ENCODE measurements at regions not wholly inside any gene's neighbourhood (a gene's known extent, or its start where the extent isn't known, plus 50 kb on each side); places are given as distances from the start of the nearest gene placed in this dataset.

DNA sequence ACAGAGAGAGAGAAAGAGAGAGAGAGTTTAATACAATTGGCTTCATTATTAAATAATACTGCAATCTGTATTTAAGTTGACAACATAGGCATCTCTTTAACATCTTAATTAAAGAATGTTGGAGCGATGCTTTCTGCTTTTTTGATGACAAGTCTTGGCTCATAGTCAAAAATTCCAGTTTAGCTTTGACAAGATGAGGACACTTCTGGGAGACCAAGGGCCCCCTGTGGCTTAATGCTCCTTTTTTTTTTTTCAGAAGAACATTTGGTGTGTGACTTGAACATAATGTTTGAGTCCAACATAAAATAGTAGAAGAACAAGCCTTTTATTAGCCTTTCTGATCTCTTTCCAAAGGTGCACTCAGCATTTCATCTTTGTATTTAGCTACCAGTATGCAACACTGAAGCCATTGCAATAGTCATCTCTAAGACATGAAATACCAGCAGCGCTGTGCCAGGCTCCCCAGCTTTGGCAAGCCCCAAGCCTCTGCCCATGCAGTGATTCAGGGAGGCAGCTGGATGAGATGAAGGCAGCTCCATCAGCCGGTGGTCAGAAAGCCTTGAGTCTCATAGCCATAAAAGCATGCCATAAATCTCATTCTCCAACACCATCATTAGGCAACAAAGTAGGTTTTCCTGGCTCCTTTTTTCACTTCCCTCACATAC lies 349.4 kb upstream of the SEMA6D start:
- no peak for DNase-seq (ENCODE audit: extremely low read depth in 1 of 11, low read depth in 9 of 11, low spot score in 4 of 11)

DNA sequence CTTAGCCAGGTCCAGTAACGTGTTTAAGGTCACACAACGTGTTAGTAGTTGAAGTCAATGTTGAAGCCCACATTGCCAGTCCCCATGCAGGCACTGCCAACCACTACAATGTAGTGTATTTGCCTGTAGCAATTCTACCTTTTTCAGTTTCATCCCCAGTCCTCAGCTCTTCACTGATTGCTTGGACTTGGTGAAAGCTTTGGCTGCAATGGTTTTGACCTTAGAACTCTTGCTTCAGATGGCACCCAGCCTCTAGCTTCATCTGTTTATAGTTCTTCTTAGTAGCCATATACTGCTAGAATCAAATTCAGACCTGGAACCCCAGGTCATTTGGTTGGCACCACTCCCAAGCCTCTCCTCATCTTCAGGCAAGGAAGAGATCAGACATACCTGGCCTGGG lies 345.4 kb upstream of the SEMA6D start:
- no peak for DNase-seq (ENCODE audit: extremely low read depth in 1 of 11, low read depth in 9 of 11, low spot score in 4 of 11)

DNA sequence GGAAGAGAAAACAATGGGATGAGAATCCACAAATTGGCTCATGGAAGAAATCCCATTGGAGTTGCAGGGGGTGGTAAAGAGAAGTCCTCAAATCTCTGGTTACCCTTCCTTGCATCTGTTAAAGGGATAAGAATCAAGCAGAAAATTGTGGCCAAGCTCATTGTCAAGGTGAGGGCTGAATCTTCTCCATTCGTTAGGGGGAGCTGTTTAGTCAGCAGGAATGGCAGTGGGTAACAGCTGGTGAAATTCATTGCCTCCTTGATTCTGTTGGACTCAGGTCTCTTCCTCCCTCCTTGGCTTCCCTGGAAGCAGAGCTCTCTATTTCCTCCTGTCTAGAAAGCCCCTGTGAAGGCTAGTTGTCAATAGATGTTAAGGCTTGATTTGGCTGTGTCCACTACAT lies 343.1 kb upstream of the SEMA6D start:
- DNase-seq (ENCODE audit: extremely low read depth in 1 of 11, low read depth in 9 of 11, low spot score in 4 of 11) = no peak

DNA sequence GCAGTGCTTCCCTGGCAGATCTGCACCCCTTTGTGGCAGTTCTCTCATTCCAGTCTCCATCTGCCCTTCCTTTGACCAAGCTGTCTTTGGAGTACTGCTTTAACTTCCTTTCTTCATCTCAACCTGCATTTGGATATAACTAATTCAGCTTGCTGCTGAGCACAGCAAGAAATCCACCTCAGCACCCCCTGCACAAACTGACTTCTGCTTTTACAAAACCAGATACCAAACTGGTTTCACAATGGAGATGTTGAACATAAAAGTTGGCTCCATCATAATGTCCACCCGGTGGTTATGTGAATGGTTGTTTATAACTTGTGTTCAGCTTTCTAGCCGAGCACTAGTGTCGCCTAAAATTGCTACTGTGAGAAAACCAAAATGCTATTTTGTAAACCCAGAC lies 341.1 kb upstream of the SEMA6D start:
- DNase-seq (ENCODE audit: extremely low read depth in 1 of 11, low read depth in 9 of 11, low spot score in 4 of 11) = no peak

DNA sequence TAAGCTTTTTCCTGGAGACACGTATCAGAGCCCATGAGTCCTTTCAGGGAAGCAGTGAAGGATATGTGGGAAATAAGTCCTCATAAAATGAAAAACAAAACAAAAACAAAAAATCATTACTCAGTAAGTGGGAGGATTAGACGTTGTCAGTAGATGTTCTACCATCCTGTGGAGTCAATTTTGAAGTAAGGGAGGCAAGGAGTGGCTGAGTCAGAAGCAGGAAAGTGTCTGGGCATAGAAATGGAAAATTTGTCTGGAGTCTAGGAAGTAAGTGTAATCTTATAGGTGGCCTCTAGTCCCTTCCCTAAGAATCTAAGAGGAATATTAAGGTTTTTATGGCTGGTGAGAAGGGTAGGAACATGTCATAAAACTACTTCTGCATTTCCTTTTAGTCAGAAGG lies 339.8 kb upstream of the SEMA6D start:
- no peak for DNase-seq (ENCODE audit: extremely low read depth in 1 of 11, low read depth in 9 of 11, low spot score in 4 of 11)

DNA sequence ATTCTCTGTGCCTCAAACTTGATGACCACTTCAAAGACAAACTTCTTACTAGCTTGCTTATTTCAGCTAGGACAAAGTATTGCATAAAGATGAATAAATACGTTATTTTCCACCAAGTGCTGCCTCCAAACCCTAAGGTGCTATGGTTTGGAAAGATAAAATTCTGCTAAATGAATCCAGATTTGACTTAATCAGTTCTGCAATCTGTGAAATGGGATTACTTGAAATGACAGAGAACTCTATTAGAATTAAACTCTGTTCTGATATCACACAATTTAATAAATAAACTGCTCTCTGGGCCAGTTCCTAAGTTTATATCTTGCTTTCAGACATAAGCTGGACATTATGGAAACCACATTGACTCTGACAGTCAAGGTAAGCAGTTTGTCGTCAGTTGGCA lies 338.8 kb upstream of the SEMA6D start:
- no peak for DNase-seq (ENCODE audit: extremely low read depth in 1 of 11, low read depth in 9 of 11, low spot score in 4 of 11)

DNA sequence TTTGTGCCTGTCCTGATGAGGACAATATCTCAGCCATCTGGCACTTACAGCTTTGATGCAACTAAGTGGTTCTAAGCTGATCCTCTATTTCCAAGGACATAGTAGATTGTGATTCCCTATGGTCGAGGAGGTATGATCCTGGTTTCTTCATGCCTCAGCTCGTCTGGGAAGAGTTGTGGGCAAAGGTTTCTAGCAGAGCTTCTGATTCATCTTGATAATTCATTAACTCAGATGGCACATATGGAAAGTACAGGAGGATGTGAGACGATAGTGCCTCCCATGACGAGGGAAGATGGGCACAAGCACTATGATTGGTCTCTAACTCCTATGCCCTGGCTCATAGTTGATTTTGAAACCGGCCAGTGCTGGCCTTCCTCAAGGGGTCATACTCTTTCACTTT lies 334.2 kb upstream of the SEMA6D start:
- DNase-seq (ENCODE audit: extremely low read depth in 1 of 11, low read depth in 9 of 11, low spot score in 4 of 11) = no peak

DNA sequence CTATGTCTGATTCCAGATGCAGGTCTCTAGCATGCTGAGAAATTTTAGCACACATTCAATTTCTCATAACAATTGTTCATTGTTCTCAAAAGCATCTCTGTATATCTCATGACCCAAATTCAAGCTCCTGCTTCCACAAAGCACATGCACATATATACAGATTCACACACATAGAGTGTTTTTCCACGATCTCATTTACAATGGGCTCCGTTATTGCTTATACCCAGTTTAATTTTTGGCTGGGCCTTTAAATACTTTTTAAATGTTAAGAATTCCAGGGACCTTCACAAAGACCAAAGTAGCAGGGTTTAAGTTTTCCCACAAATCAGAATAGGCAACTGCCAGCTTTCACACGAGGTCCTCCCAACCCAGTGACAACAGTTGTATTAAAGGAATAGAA lies 333.5 kb upstream of the SEMA6D start:
- no peak for DNase-seq (ENCODE audit: extremely low read depth in 1 of 11, low read depth in 9 of 11, low spot score in 4 of 11)

DNA sequence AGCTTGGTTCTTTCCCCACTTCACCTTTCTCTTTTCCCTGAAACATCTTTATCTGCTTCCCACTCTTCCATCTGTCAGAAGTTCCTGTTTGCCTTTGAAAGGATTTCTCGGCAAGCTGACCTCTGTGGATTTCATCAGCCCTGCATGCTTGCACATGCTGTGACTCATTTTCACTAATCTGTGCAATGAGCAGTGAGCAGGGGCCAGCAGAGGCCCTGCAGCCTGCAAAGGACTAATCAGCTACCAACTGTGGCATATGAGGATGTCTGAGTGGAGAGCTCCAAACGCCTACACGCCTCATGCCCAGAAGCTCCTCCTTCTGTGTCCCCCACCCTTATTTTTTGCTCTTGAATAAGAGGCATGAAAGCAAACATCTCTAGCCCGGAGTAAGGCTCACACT lies 333.0 kb upstream of the SEMA6D start:
- no peak for DNase-seq (ENCODE audit: extremely low read depth in 1 of 11, low read depth in 9 of 11, low spot score in 4 of 11)

DNA sequence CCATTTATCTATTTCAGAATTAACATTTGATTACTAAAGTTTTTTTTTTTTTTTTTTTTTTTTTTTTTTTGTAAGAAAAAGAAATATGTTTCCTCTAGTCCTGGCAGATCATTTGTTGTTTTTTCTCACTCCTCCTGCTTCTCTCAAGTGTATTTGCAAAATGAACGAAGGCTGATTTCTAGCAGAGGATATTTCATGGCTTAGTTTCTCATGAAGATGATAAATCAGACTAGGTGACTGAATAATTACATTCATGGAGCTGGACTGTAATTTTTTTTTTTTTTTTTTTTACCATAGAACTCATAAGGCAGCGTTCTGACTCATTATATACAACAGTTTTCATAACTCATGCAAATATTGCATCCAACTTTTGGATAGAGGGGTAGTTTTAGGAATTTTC lies 332.5 kb upstream of the SEMA6D start:
- no peak for DNase-seq (ENCODE audit: extremely low read depth in 1 of 11, low read depth in 9 of 11, low spot score in 4 of 11)

DNA sequence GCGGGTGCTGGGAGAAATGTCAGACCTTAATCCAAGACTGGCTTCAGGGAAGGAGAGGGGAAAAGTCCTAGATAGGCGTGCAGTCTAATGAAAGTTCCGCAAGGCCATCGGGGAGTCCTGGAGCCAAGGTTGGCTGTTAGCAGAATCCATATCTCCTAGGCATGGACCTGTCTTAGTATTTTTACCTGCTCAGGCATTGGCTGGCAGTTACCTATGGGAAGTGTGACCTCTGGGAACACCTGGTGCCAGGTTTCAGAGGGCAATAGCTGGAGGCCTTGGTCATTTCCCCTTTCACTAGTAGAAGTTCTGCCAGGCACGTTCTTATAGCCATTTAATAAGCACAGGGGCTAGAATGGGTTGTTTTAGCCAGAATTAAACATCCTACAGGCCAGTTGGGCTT lies 330.8 kb upstream of the SEMA6D start:
- DNase-seq (ENCODE audit: extremely low read depth in 1 of 11, low read depth in 9 of 11, low spot score in 4 of 11) = no peak

DNA sequence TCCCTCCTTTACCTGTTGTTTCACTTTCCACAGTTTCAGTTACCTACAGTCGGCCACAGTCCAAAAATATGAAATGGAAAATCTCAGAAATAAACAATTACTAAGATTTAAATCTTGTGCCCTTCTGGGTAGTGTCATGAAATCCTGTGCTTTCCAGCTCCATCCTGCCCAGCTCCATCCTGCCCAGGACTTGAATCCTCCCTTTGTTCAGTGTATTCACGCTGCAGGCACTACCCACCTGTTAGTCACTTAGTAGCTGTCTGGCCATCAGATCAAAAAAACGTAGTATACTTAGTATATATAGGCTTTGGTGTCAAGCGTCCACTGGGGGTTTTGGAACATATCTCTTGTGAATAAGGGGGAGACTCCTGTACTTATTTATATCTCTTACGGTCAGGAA lies 329.0 kb upstream of the SEMA6D start:
- DNase-seq (ENCODE audit: extremely low read depth in 1 of 11, low read depth in 9 of 11, low spot score in 4 of 11) = no peak

DNA sequence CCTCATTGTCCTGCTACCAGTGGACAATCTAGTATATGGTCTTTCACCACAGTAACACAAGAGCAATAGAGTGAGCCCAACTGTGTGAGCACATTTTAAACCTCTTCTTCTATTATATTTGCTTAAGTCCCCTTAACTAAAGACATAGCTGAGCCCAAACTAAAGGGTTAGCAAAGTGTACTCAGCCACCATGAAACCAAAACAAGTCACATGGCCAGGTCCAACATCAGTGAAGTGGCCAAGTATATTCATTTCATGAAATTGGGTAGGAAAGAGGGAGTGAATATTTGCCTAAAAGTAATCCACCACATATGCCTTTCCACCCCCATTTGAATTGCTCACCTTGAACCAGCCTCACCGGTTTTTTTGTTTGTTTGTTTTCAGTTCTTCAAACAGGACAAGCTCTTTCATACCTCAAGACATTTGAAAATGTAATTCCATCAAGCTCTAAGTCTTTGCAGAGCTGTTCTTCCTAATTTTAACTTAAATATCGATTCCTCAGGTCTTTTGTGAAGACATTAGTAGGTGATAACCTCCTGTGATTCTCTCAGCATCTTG lies 327.0 kb upstream of the SEMA6D start:
- DNase-seq (ENCODE audit: extremely low read depth in 1 of 11, low read depth in 9 of 11, low spot score in 4 of 11) = no peak

DNA sequence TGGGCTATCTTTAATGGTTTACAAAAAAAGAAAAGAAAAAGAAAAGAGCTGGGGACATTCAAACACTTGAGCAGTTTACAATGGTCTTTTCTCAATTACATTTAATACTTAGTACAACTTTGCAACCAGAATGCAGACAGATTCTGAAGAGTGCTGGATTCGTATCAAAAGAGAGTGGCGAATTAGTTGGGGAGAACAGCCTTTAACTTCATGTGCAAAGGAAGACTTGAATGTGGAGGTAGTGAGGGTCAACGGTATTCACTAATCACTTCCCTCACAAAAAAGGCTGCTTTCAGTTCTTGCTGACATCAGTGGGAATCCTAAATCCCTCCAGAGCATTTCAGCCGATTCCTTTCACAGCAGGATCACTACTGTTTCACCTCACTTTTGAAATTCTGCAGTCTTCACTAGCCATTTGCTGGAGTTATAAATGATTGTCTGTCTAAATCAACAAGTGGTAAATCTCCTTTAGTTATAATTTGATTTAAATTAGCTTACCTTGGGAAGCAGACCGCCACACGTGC lies 323.0 kb upstream of the SEMA6D start:
- no peak for DNase-seq (ENCODE audit: extremely low read depth in 1 of 11, low read depth in 9 of 11, low spot score in 4 of 11)

DNA sequence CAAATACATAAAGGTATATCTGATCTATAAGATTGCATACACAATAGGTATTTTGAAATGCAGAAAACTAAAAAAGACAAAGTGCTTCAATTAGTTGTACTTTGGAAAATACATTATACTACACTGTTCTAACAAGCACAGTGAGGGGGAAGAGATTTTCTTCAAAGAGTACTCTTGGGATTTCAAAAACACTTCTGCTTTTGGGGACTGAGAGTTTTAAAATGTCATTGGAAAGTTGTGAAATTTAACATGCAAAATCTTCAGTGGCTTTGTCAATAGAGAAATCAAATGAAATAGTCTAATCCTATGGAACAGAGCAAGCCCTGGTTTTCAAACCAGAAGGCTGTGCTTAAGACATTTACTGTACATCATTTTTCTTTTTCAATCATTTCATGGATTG lies 322.2 kb upstream of the SEMA6D start:
- DNase-seq (ENCODE audit: extremely low read depth in 1 of 11, low read depth in 9 of 11, low spot score in 4 of 11) = no peak

DNA sequence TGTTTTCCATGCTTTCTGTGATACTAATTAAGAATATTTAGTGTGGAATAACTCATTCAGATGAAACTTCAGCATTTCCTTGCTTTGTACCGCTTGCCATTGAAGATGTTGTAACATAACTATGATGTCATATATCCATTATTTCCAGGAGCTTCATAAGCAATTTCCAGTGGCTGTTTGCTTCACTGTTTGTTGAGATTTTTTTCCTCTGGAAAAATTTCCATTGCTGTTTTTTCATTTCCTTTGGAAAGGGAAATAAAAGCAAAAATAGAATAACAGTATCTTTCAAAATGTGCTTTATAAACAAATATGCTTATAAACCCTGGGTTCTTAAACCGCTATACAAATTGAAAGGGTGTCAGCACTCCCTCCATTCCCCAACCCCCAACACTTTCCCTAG lies 319.6 kb upstream of the SEMA6D start:
- DNase-seq (ENCODE audit: extremely low read depth in 1 of 11, low read depth in 9 of 11, low spot score in 4 of 11) = no peak

DNA sequence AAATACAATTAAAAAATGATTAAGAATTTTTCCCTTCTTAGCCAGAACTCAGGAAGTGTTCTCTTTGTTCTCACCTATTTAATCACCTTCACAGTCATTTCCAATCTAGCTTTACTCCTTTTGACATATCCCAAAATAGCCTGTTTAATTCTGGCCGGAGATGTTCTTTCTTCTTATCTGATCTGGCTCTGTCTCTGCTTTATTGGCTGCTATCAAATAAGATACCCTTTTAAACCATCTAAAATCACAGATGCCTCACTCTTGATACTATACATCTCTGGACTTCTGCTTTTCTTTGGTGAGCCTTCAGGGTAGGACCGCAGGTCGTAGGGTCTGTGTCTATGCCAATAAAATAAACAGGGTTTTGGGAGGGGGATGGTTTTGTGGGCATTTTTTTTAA lies 319.2 kb upstream of the SEMA6D start:
- DNase-seq (ENCODE audit: extremely low read depth in 1 of 11, low read depth in 9 of 11, low spot score in 4 of 11) = no peak

DNA sequence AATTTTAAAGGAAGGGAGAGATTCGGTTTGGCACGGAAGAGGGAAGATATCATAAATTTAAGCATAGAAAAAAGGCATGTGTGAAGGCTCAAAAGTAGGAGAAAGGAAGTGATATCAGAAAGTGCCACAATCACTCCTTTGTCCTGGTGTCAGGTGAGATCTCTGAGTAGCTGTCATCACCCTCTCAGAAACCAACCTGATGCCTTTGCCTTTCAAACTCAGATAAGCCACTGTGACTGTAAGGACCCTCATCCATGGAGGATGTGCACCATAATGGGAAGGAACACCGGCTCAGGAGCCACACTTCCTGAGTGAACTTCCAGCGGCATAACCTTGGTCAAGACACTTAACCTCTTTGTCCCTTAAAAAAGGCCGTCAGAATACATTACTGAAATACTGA lies 318.7 kb upstream of the SEMA6D start:
- no peak for DNase-seq (ENCODE audit: extremely low read depth in 1 of 11, low read depth in 9 of 11, low spot score in 4 of 11)

DNA sequence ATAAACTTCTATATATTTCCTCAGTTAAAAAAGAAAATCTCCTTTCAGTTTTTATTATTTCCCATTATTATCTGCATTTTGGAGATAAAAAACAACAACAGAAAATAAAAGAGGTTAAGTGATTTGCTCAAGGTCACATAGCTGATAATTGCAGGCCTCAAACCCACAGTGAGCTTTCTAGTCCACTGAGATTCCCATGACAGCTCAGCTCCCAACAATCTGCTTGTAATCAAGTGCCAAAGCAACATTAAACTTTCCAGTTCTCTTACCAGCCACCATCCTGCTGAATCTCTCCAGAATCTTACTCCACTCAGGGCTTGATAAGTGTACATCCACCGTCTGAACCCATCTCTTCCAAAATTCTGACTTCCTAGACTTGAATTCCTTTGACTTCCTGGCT lies 318.2 kb upstream of the SEMA6D start:
- DNase-seq (ENCODE audit: extremely low read depth in 1 of 11, low read depth in 9 of 11, low spot score in 4 of 11) = no peak

DNA sequence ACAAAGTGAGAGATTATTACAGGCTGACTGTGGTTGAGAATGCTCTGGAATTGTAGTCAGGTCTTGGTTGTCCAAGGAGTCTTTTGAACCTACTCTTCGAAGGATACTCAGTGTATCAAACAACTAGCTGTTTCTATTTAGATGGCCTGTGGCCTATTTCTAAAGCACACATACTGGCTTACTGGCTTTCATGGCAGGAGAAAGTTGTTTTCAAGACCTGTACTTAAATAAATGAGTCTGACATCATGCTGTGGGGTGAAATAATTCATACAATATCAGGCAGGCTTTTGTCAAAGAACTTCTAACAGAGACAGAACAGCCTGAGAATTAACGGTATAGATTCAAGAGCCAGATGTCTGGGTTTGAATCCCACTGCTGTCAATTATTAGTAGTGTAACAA lies 316.7 kb upstream of the SEMA6D start:
- no peak for DNase-seq (ENCODE audit: extremely low read depth in 1 of 11, low read depth in 9 of 11, low spot score in 4 of 11)

DNA sequence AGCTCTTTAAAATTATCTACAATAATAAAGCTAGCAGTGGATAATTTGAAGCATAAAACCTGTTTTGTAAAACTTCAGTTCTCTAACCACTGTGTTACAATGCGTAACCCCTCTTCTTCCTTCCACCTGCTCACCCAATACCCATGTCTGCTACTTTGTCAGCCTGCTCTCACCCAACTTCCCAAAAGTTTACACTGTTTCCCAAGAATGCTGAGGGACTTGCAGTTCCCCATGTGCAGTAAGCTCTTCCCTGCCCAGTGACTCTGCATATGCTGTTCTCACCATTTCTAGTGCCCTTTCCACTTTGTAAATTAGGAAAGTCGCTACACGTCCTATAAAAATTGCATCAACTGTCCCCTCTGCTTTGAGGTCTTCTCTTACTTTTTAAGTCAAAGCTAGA lies 315.9 kb upstream of the SEMA6D start:
- no peak for DNase-seq (ENCODE audit: extremely low read depth in 1 of 11, low read depth in 9 of 11, low spot score in 4 of 11)

Measured in renal cortex interstitium (tissue), 11 donors.